Aorta (tissue), 5 donors: ENCODE measurements at regions not wholly inside any gene's neighbourhood (a gene's known extent, or its start where the extent isn't known, plus 50 kb on each side); places are given as distances from the start of the nearest gene placed in this dataset.

Experiments
- ATAC-seq: fragments of 200-7000 bp; cut with Tn5 transposase; one replicate; pipeline ENCODE4 v1.9.1; 2022; ENCODE audit warnings: moderate library complexity; ENCODE audit not compliant: low FRiP score
- DNase-seq, 2 donors: peaks; one replicate each; pipeline ENCODE4 v3.0.0-alpha.2; 2020
- H3K27ac ChIP-seq, 2 donors: one replicate each; pipeline ENCODE4 v1.5.1; 2013; ENCODE audit warnings: low read length in 2 of 2, mild to moderate bottlenecking in 2 of 2, moderate library complexity in 2 of 2, control low read depth in 1 of 2, inconsistent platforms in 1 of 2, low read depth in 1 of 2
- H3K27me3 ChIP-seq, 2 donors: one replicate each; pipeline ENCODE4 v1.6.1; 2013; ENCODE audit warnings: control low read depth in 1 of 2, low read length in 1 of 2, mild to moderate bottlenecking in 1 of 2, moderate library complexity in 1 of 2; ENCODE audit not compliant: insufficient read depth in 2 of 2, control insufficient read depth in 1 of 2
- H3K36me3 ChIP-seq, 2 donors: one replicate each; pipeline ENCODE4 v1.6.1; 2013; ENCODE audit warnings: control low read depth in 1 of 2, low read length in 1 of 2, mild to moderate bottlenecking in 1 of 2; ENCODE audit not compliant: insufficient read depth in 2 of 2, control insufficient read depth in 1 of 2
- H3K4me1 ChIP-seq, 2 donors: one replicate each; pipeline ENCODE4 v1.6.1; 2013; ENCODE audit warnings: low read length in 2 of 2, control low read depth in 1 of 2, mild to moderate bottlenecking in 1 of 2, moderate library complexity in 1 of 2; ENCODE audit not compliant: insufficient read depth in 2 of 2, control insufficient read depth in 1 of 2
- H3K4me3 ChIP-seq, 2 donors: one replicate each; pipeline ENCODE4 v1.5.1; 2013; ENCODE audit warnings: low read length in 2 of 2, control low read depth in 1 of 2, mild to moderate bottlenecking in 1 of 2
- H3K9me3 ChIP-seq: one replicate; pipeline ENCODE4 v1.6.1; 2013; ENCODE audit warnings: mild to moderate bottlenecking, low read length; ENCODE audit not compliant: control insufficient read depth
- WGBS, 2 donors: extraction: QIAGEN DNeasy Blood & Tissue Kit; methylation state at CpG; one replicate each; pipeline ENCODE4 v1.1.7; 2013; 5-methylcytosine and 5-hydroxymethylcytosine counted together
- intact Hi-C, 2 donors: fragments of 100-400 bp; cut with DNase I; formaldehyde crosslinking; loops; one replicate each; pipeline versions ENCODE4 v1.14.2 to v1.15.0; 2022
- donor health status: healthy with polysubstance abuse.
- donor health status: Bipolar disorder and iron deficiency.
- donor health status: DM: no; HTN: no; CAD: no.
- donor health status: DM: no; HTN: no; CAD: no.
- donor health status: DM: yes; HTN: yes; CAD: no.

GRCh38 chr3:64291345-64291744 is 66.1 kb upstream of the PRICKLE2 start:
- WGBS, 2 donors: 36 to 52% methylated on average over 3 of the region's 3 CpGs
- intact Hi-C loops: no loop called here
- ATAC-seq (peak; percentile 82), DNase-seq (peak; percentile 69 to 78)
- Histone ChIP-seq H3K4me3 (no peak overlapping the region), H3K27me3 (no peaks in the 10 kb centered on the region), H3K4me1 (no peaks in the 10 kb centered on the region), H3K27ac (no peak overlapping the region), H3K9me3 (no peaks in the 10 kb centered on the region), H3K36me3 (no peaks in the 10 kb centered on the region)

- Histone ChIP-seq H3K27me3 (no peaks in the 10 kb centered on the region), H3K4me3 (no peak overlapping the region), H3K36me3 (no peaks in the 10 kb centered on the region), H3K27ac (no peak overlapping the region), H3K4me1 (no peaks in the 10 kb centered on the region), H3K9me3 (no peaks in the 10 kb centered on the region)
- intact Hi-C loops: no loop called here
- WGBS, 2 donors: 88 to 96% methylated on average over 5 of the region's 5 CpGs
- ATAC-seq (no peak), DNase-seq (no peak)
These were observed 65.6 kb upstream of the PRICKLE2 start for GRCh38 chr3:64290864-64291263.

- DNase-seq (no peak), ATAC-seq (no peak)
- Histone ChIP-seq H3K27me3 (no peaks in the 10 kb centered on the region), H3K9me3 (no peaks in the 10 kb centered on the region), H3K36me3 (no peaks in the 10 kb centered on the region), H3K4me3 (no peak overlapping the region), H3K4me1 (no peaks in the 10 kb centered on the region), H3K27ac (no peak overlapping the region)
- 87 to 90% methylated on average over 5 of the region's 5 CpGs for WGBS, 2 donors
- intact Hi-C loops: no loop called here
These were observed 64.9 kb upstream of the PRICKLE2 start for GRCh38 chr3:64290161-64290560.

GRCh38 chr3:64289622-64290021 is 64.4 kb upstream of the PRICKLE2 start:
- Histone ChIP-seq H3K4me1 (no peaks in the 10 kb centered on the region), H3K4me3 (no peak overlapping the region), H3K9me3 (no peaks in the 10 kb centered on the region), H3K27ac (no peak overlapping the region), H3K27me3 (no peaks in the 10 kb centered on the region), H3K36me3 (no peaks in the 10 kb centered on the region)
- ATAC-seq: no peak
- no peak for DNase-seq
- intact Hi-C loops: no loop called here

- Histone ChIP-seq H3K27ac (no peak overlapping the region), H3K9me3 (no peaks in the 10 kb centered on the region), H3K4me3 (no peak overlapping the region), H3K27me3 (peaks cover 0 to 6% of the 10 kb centered on the region in 2 donors), H3K4me1 (no peaks in the 10 kb centered on the region), H3K36me3 (no peaks in the 10 kb centered on the region)
- 95 to 96% methylated on average over 5 of the region's 5 CpGs for WGBS, 2 donors
- DNase-seq: no peak
- ATAC-seq: no peak
- intact Hi-C loops: no loop called here
These were observed 53.4 kb upstream of the PRICKLE2 start for GRCh38 chr3:64278625-64279024.

GRCh38 chr3:64276131-64276530 is 50.9 kb upstream of the PRICKLE2 start:
- intact Hi-C loops: no loop called here
- Histone ChIP-seq H3K4me1 (no peaks in the 10 kb centered on the region), H3K36me3 (no peaks in the 10 kb centered on the region), H3K4me3 (no peak overlapping the region), H3K27ac (no peak overlapping the region), H3K9me3 (no peaks in the 10 kb centered on the region), H3K27me3 (no peaks in the 10 kb centered on the region)
- DNase-seq (no peak), ATAC-seq (no peak)
- 92 to 94% methylated on average over 3 of the region's 3 CpGs for WGBS, 2 donors
